Natural killer cell (primary cell): ENCODE measurements at regions not wholly inside any gene's neighbourhood (a gene's known extent, or its start where the extent isn't known, plus 50 kb on each side); places are given as distances from the start of the nearest gene placed in this dataset.

Experiments used
- ATAC-seq, 3 donors: fragments of 150-1000 bp in 2 of 3; fragments of 200-7000 bp in 1 of 3; cut with Tn5 transposase; 1 replicate in 1 of 3; 2 replicates in 2 of 3; pipeline ENCODE4 v1.10.0; 2021; ENCODE audit warnings: mild to moderate bottlenecking in 2 of 3, moderate library complexity in 2 of 3
- DNase-seq, 2 donors: peaks; one replicate each; pipeline versions ENCODE4 v3.0.0 to v3.0.0-alpha.2; 2013 to 2021; ENCODE audit warnings: mixed read lengths in 1 of 2
- H3K27ac ChIP-seq: one replicate; pipeline ENCODE4 v1.5.1; 2013; ENCODE audit warnings: mild to moderate bottlenecking, low read length
- H3K27me3 ChIP-seq: one replicate; pipeline ENCODE4 v1.6.1; 2013; ENCODE audit warnings: low read length; ENCODE audit not compliant: control insufficient read depth, insufficient read depth
- H3K36me3 ChIP-seq: one replicate; pipeline ENCODE4 v1.6.1; 2013; ENCODE audit warnings: low read length; ENCODE audit not compliant: control insufficient read depth, insufficient read depth
- H3K4me1 ChIP-seq: one replicate; pipeline ENCODE4 v1.6.1; 2013; ENCODE audit warnings: low read length; ENCODE audit not compliant: control insufficient read depth, insufficient read depth
- H3K4me3 ChIP-seq: one replicate; pipeline ENCODE4 v1.5.1; 2013; ENCODE audit warnings: low read length
- H3K9me3 ChIP-seq: one replicate; pipeline ENCODE4 v1.6.1; 2013; ENCODE audit warnings: low read length; ENCODE audit not compliant: control insufficient read depth, insufficient read depth
- H3K27ac Mint-ChIP-seq, 2 donors: one replicate each; pipeline ENCODE4 v1.8.0; 2022; ENCODE audit warnings: mild to moderate bottlenecking in 2 of 2, mixed read lengths in 2 of 2, moderate library complexity in 1 of 2
- H3K27me3 Mint-ChIP-seq, 2 donors: one replicate each; pipeline ENCODE4 v1.8.0; 2022; ENCODE audit warnings: low read depth in 2 of 2, mixed read lengths in 2 of 2
- H3K36me3 Mint-ChIP-seq: one replicate; pipeline ENCODE4 v1.8.0; 2022; ENCODE audit warnings: mixed read lengths
- H3K4me1 Mint-ChIP-seq, 2 donors: one replicate each; pipeline ENCODE4 v1.8.0; 2022; ENCODE audit warnings: mixed read lengths in 2 of 2
- H3K4me3 Mint-ChIP-seq: one replicate; pipeline ENCODE4 v1.8.0; 2022; ENCODE audit warnings: mild to moderate bottlenecking, moderate library complexity, mixed read lengths
- H3K9me3 Mint-ChIP-seq, 2 donors: one replicate each; pipeline ENCODE4 v1.8.0; 2022; ENCODE audit warnings: mixed read lengths in 2 of 2
- CTCF ChIP-seq: fragments of 200-600 bp; IDR thresholded peaks from one replicate; pipeline ENCODE4 v1.8.0; 2022; ENCODE audit warnings: antibody characterized with exemption
- WGBS: methylation state at CpG from one replicate; pipeline ENCODE4 v1.1.7; 2013; ENCODE audit warnings: missing lambda C conversion rate; ENCODE audit not compliant: insufficient coverage; 5-methylcytosine and 5-hydroxymethylcytosine counted together
- intact Hi-C: fragments of 100-400 bp; cut with micrococcal nuclease; formaldehyde crosslinking; loops from one replicate; pipeline ENCODE4 v1.14.2; 2022

- Histone ChIP-seq H3K27me3 (no peaks in the 10 kb centered on the region), H3K9me3 (no peaks in the 10 kb centered on the region), H3K36me3 (no peaks in the 10 kb centered on the region), H3K4me3 (no peak overlapping the region), H3K4me1 (no peaks in the 10 kb centered on the region), H3K27ac (no peak overlapping the region)
- Mint-ChIP-seq H3K9me3 (peaks cover 0 to 3% of the 10 kb centered on the region in 2 donors), H3K27ac (no peak overlapping the region), H3K4me3 (no peak overlapping the region), H3K27me3 (no peaks in the 10 kb centered on the region), H3K36me3 (no peaks in the 10 kb centered on the region), H3K4me1 (no peaks in the 10 kb centered on the region)
- WGBS, result 68% methylated on average over 4 of the region's 5 CpGs
- intact Hi-C loops, result no loop called here
- TF ChIP-seq CTCF, result no peak
- DNase-seq (no peak), ATAC-seq (no peak)
Measured at GRCh38 chr5:90289837-90290236, 119.7 kb downstream of the CETN3 start.

GRCh38 chr5:90287036-90287435, 122.5 kb downstream of the CETN3 start:
- Histone ChIP-seq H3K4me1 (no peaks in the 10 kb centered on the region), H3K27ac (no peak overlapping the region), H3K36me3 (no peaks in the 10 kb centered on the region), H3K27me3 (no peaks in the 10 kb centered on the region), H3K9me3 (no peaks in the 10 kb centered on the region), H3K4me3 (no peak overlapping the region)
- WGBS, result 79% methylated on average over 1 of the region's 1 CpG
- Mint-ChIP-seq H3K27ac (no peak overlapping the region), H3K27me3 (peaks cover 5 to 20% of the 10 kb centered on the region in 2 donors), H3K9me3 (no peaks in the 10 kb centered on the region), H3K4me3 (no peak overlapping the region), H3K4me1 (no peaks in the 10 kb centered on the region), H3K36me3 (no peaks in the 10 kb centered on the region)
- intact Hi-C loops, result no loop called here
- ATAC-seq (no peak), DNase-seq (no peak)
- TF ChIP-seq CTCF, result no peak

GRCh38 chr5:90285581-90285980, 124.0 kb downstream of the CETN3 start:
- no peak overlapping the region for H3K4me3 ChIP-seq
- Mint-ChIP-seq H3K9me3 (no peaks in the 10 kb centered on the region), H3K27me3 (peaks cover 5 to 20% of the 10 kb centered on the region in 2 donors), H3K4me1 (no peaks in the 10 kb centered on the region), H3K27ac (no peak overlapping the region), H3K4me3 (no peak overlapping the region), H3K36me3 (no peaks in the 10 kb centered on the region)
- 87% methylated on average over 1 of the region's 1 CpG for WGBS
- no peak overlapping the region for H3K27ac ChIP-seq
- DNase-seq, result no peak
- no peaks in the 10 kb centered on the region for H3K9me3 ChIP-seq
- H3K4me1 ChIP-seq, result no peaks in the 10 kb centered on the region
- H3K27me3 ChIP-seq, result no peaks in the 10 kb centered on the region
- no peak for ATAC-seq
- no peaks in the 10 kb centered on the region for H3K36me3 ChIP-seq
- intact Hi-C loops, result no loop called here
- no peak for TF ChIP-seq CTCF

- Histone ChIP-seq H3K27ac (no peak overlapping the region), H3K4me3 (no peak overlapping the region), H3K9me3 (no peaks in the 10 kb centered on the region), H3K4me1 (no peaks in the 10 kb centered on the region), H3K27me3 (no peaks in the 10 kb centered on the region), H3K36me3 (no peaks in the 10 kb centered on the region)
- Mint-ChIP-seq H3K36me3 (no peaks in the 10 kb centered on the region), H3K4me1 (no peaks in the 10 kb centered on the region), H3K27me3 (peaks cover 5 to 20% of the 10 kb centered on the region in 2 donors), H3K27ac (no peak overlapping the region), H3K9me3 (no peaks in the 10 kb centered on the region), H3K4me3 (no peak overlapping the region)
- TF ChIP-seq CTCF, result no peak
- WGBS, result 94% methylated on average over 1 of the region's 1 CpG
- DNase-seq (no peak), ATAC-seq (no peak)
- intact Hi-C loops, result no loop called here
Measured at GRCh38 chr5:90284375-90284774, 125.2 kb downstream of the CETN3 start.
